Type B pancreatic cell (in vitro differentiated cells): ENCODE measurements at regions not wholly inside any gene's neighbourhood (a gene's known extent, or its start where the extent isn't known, plus 50 kb on each side); places are given as distances from the start of the nearest gene placed in this dataset.

Experiments used
- DNase-seq: peaks from one replicate; pipeline ENCODE4 v3.0.0; 2021; ENCODE audit warnings: mixed read lengths; ENCODE audit not compliant: unreplicated experiment; ENCODE audit errors: extremely low spot score
- H3K27ac Mint-ChIP-seq: 2 replicates; pipeline ENCODE4 v1.8.0; 2021; ENCODE audit warnings: mild to moderate bottlenecking, mixed read lengths
- H3K27me3 Mint-ChIP-seq: 2 replicates; pipeline ENCODE4 v1.8.0; 2021; ENCODE audit warnings: mixed read lengths
- H3K36me3 Mint-ChIP-seq: 2 replicates; pipeline ENCODE4 v1.8.0; 2021; ENCODE audit warnings: mixed read lengths
- H3K4me1 Mint-ChIP-seq: one replicate; pipeline ENCODE4 v1.8.0; 2021; ENCODE audit warnings: mixed read lengths; ENCODE audit not compliant: unreplicated experiment
- H3K4me3 Mint-ChIP-seq: 2 replicates; pipeline ENCODE4 v1.8.0; 2021; ENCODE audit warnings: mild to moderate bottlenecking, mixed read lengths
- H3K9me3 Mint-ChIP-seq: 2 replicates; pipeline ENCODE4 v1.8.0; 2021; ENCODE audit warnings: mixed read lengths
- CTCF ChIP-seq: fragments of 200-600 bp; sonication (generic); conservative IDR thresholded peaks from 2 replicates; pipeline ENCODE4 v1.5.0; 2021; ENCODE audit warnings: antibody characterized with exemption, mild to moderate bottlenecking

DNA sequence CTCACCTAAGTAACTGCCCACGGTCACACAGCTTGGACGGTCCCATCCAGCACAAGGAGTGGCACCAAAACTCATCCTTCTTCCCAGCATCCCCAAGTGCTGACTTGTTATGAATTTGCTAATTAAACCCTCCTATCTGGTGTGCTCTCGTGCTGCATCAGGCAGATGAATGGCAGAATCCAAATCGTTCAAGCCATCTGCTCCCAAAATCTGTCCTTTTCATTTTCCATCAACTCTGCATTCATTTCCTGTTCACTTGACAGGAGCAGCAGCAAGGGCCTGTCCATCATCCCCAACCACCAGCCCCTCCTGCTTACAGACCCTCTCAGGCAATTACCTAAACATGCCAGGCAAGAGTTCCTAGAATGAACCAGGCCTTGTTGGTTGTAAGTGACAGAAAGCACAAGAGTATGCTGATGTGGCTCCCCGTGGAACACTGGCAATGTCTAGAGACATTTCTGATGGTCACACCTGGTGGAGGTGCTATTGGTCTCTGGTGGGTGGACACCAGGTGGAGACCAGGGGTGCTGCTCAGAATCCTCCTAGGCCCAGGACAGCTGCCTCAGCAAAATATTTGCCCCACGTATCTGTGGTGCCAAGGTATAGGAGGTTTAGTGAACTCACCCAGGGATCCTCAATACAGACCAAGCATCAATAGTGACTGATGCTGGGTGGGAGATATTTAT is 832.5 kb downstream of the TBC1D22A start:
- H3K27ac Mint-ChIP-seq = no peak overlapping the region
- H3K27me3 Mint-ChIP-seq = no peaks in the 10 kb centered on the region
- TF ChIP-seq CTCF = no peak
- no peaks in the 10 kb centered on the region for H3K36me3 Mint-ChIP-seq
- H3K4me3 Mint-ChIP-seq = no peak overlapping the region
- H3K9me3 Mint-ChIP-seq = no peaks in the 10 kb centered on the region
- peak; percentile 15 for DNase-seq
- no peaks in the 10 kb centered on the region for H3K4me1 Mint-ChIP-seq

- TF ChIP-seq CTCF = no peak
- Mint-ChIP-seq H3K36me3 (no peaks in the 10 kb centered on the region), H3K4me1 (no peaks in the 10 kb centered on the region), H3K27ac (no peak overlapping the region), H3K9me3 (peaks cover 7% of the 10 kb centered on the region), H3K27me3 (no peaks in the 10 kb centered on the region), H3K4me3 (no peak overlapping the region)
- peak; percentile 58 for DNase-seq
Observed at GRCh38 chr22:47593911-47594311, 831.5 kb downstream of the TBC1D22A start.

DNA sequence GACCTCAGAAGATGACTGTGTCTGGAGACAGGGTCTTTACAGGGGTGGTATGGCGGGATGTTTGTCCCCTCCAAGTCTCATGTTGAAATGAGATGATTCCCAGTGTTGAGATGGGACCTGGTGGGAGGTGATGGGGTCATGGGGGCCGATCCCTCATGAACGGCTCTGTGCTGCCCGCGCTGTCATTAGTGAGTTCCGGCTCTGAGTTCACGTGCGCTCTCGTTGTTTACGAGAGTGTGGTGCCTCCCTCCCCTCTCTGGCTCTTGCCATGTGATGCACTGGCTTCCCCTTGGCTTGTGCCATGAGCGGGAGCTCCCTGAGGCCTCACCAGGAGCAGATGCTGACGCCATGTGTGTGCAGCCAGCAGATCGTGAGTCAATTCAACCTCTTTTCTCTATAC is 830.8 kb downstream of the TBC1D22A start:
- Mint-ChIP-seq H3K9me3 (peaks cover 13% of the 10 kb centered on the region), H3K27me3 (no peaks in the 10 kb centered on the region), H3K27ac (no peak overlapping the region), H3K36me3 (no peaks in the 10 kb centered on the region), H3K4me1 (no peaks in the 10 kb centered on the region), H3K4me3 (no peak overlapping the region)
- TF ChIP-seq CTCF = no peak
- peak; percentile 52 for DNase-seq

DNA sequence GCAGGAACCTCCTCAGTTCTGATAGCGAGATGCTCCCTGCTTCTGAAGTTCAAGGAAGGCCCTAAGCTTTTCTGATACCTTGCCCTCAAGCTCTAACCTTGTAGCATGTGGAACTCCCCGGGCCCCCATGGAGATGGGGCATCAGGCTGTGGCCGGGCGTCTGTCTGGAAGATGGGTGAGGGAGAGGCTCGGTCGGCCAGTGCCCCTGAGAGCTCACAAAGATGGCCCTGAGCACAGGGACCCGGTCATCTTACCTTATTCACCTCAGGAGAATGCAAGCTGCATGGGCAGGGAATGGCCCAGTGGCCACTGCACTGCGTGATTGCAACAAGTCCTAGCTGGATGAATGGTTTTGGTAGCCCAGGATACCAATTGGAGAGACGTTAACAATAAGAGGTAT is 830.3 kb downstream of the TBC1D22A start:
- TF ChIP-seq CTCF = no peak
- no peaks in the 10 kb centered on the region for H3K36me3 Mint-ChIP-seq
- H3K27me3 Mint-ChIP-seq = no peaks in the 10 kb centered on the region
- H3K4me3 Mint-ChIP-seq = no peak overlapping the region
- no peaks in the 10 kb centered on the region for H3K4me1 Mint-ChIP-seq
- peaks cover 14% of the 10 kb centered on the region for H3K9me3 Mint-ChIP-seq
- H3K27ac Mint-ChIP-seq = no peak overlapping the region
- DNase-seq = peak; percentile 36

DNA sequence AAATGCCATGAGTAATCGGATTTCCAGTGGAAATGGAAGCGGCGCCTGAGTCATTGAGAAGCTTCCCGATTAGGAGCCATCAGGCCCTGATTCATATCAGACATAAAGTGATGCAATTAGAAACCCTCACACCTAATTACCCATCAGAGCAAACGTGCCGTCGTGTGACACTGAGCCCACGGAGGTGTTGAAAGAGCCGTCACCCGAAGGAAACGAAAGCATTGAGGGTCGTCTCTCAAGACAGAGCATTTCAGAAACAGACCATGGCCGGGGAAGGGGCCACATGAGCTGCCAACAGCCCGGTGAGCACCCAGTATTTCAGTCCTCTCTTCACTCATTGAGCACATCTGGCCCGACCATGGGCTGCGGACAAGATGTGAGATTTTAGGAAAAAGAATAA is 829.3 kb downstream of the TBC1D22A start:
- no peak overlapping the region for H3K27ac Mint-ChIP-seq
- no peaks in the 10 kb centered on the region for H3K4me1 Mint-ChIP-seq
- DNase-seq = peak; percentile 20
- H3K27me3 Mint-ChIP-seq = no peaks in the 10 kb centered on the region
- TF ChIP-seq CTCF = no peak
- H3K9me3 Mint-ChIP-seq = peaks cover 14% of the 10 kb centered on the region
- no peaks in the 10 kb centered on the region for H3K36me3 Mint-ChIP-seq
- no peak overlapping the region for H3K4me3 Mint-ChIP-seq
